ENCODE measurements at regions not wholly inside any gene's neighbourhood (a gene's known extent, or its start where the extent isn't known, plus 50 kb on each side); places are given as distances from the start of the nearest gene placed in this dataset.

- TF ChIP-seq CTCF (IDR thresholded peaks at IDR 0.05) (no peak), POLR2A (IDR thresholded peaks at IDR 0.05; ENCODE audit: low read depth) (no peak)
Observed at GRCh38 chr1:213345621-213346020, 294.6 kb downstream of the RPS6KC1 start.
